Mesenchymal stem cell (in vitro differentiated cells and primary cell): ENCODE measurements at regions not wholly inside any gene's neighbourhood (a gene's known extent, or its start where the extent isn't known, plus 50 kb on each side); places are given as distances from the start of the nearest gene placed in this dataset.

Source experiments
- DNase-seq: peaks from one replicate; pipeline ENCODE4 v3.0.0-alpha.2; 2013
- H2AFZ ChIP-seq: one replicate; pipeline ENCODE4 v1.6.1; 2013; ENCODE audit warnings: low read depth, mild to moderate bottlenecking, control low read depth, inconsistent platforms, low read length, moderate library complexity
- H2AK5ac ChIP-seq: 2 replicates; pipeline ENCODE4 v1.6.1; 2013; ENCODE audit warnings: low read length, moderate library complexity, mild to moderate bottlenecking, inconsistent platforms; ENCODE audit not compliant: severe bottlenecking
- H2BK120ac ChIP-seq: one replicate; pipeline ENCODE4 v1.6.1; 2013; ENCODE audit warnings: low read depth, mild to moderate bottlenecking, inconsistent platforms, low read length, moderate library complexity
- H2BK12ac ChIP-seq, 2 experiments: one replicate each; pipeline ENCODE4 v1.6.1; 2013; ENCODE audit warnings: inconsistent platforms in 2 of 2, low read length in 2 of 2, mild to moderate bottlenecking in 2 of 2, moderate library complexity in 2 of 2, control low read depth in 1 of 2
- H2BK15ac ChIP-seq: one replicate; pipeline ENCODE4 v1.6.1; 2013; ENCODE audit warnings: mild to moderate bottlenecking, low read depth, inconsistent platforms; ENCODE audit not compliant: poor library complexity, severe bottlenecking
- H2BK5ac ChIP-seq: 2 replicates; pipeline ENCODE4 v1.6.1; 2013; ENCODE audit warnings: low read depth, mild to moderate bottlenecking, low read length, control low read depth, inconsistent platforms; ENCODE audit not compliant: poor library complexity, severe bottlenecking
- H3K14ac ChIP-seq, 2 experiments: one replicate each; pipeline ENCODE4 v1.6.1; 2013; ENCODE audit warnings: inconsistent platforms in 2 of 2, low read length in 2 of 2, control low read depth in 1 of 2, mild to moderate bottlenecking in 1 of 2, moderate library complexity in 1 of 2
- H3K18ac ChIP-seq, 2 experiments: one replicate each; pipeline ENCODE4 v1.6.1; 2013; ENCODE audit warnings: inconsistent platforms in 2 of 2, low read length in 2 of 2, control low read depth in 1 of 2, low read depth in 1 of 2, mild to moderate bottlenecking in 1 of 2
- H3K23ac ChIP-seq, 2 experiments: one replicate each; pipeline ENCODE4 v1.6.1; 2013; ENCODE audit warnings: inconsistent platforms in 2 of 2, low read length in 2 of 2, mild to moderate bottlenecking in 2 of 2, moderate library complexity in 2 of 2, control low read depth in 1 of 2
- H3K27ac ChIP-seq: 2 replicates; pipeline ENCODE4 v1.5.1; 2013; ENCODE audit warnings: mild to moderate bottlenecking, moderate library complexity, low read length, control low read depth, inconsistent platforms; ENCODE audit not compliant: poor library complexity, severe bottlenecking
- H3K27me3 ChIP-seq, 2 experiments: 2 replicates each; pipeline versions ENCODE4 v1.6.1 to v1.7.0; 2013; ENCODE audit warnings: low read length in 2 of 2, mild to moderate bottlenecking in 2 of 2, moderate library complexity in 2 of 2, control low read depth in 1 of 2, inconsistent platforms in 1 of 2; ENCODE audit not compliant: control insufficient read depth in 1 of 2, insufficient read depth in 1 of 2
- H3K36me3 ChIP-seq, 2 experiments: 2 replicates each; pipeline versions ENCODE4 v1.6.1 to v1.7.0; 2013; ENCODE audit warnings: low read length in 2 of 2, control low read depth in 1 of 2, inconsistent platforms in 1 of 2, low read depth in 1 of 2, mild to moderate bottlenecking in 1 of 2; ENCODE audit not compliant: insufficient read depth in 2 of 2, control insufficient read depth in 1 of 2
- H3K4ac ChIP-seq, 2 experiments: one replicate each; pipeline ENCODE4 v1.6.1; 2013; ENCODE audit warnings: inconsistent platforms in 2 of 2, low read length in 2 of 2, mild to moderate bottlenecking in 2 of 2, moderate library complexity in 2 of 2, control low read depth in 1 of 2, low read depth in 1 of 2
- H3K4me1 ChIP-seq: 2 replicates; pipeline ENCODE4 v1.6.1; 2013; ENCODE audit warnings: low read depth, low read length, control low read depth; ENCODE audit not compliant: control insufficient read depth, insufficient read depth
- H3K4me2 ChIP-seq: 2 replicates; pipeline ENCODE4 v1.6.1; 2013; ENCODE audit warnings: low read length, mild to moderate bottlenecking, inconsistent platforms; ENCODE audit not compliant: poor library complexity, severe bottlenecking
- H3K4me3 ChIP-seq, 2 experiments: 2 replicates each; pipeline versions ENCODE4 v1.5.1 to v1.7.0; 2013; ENCODE audit warnings: low read length in 2 of 2, mild to moderate bottlenecking in 2 of 2, control low read depth in 1 of 2, low read depth in 1 of 2; ENCODE audit not compliant: insufficient read depth in 1 of 2
- H3K79me1 ChIP-seq: replicated peaks from 2 replicates; pipeline ENCODE4 v1.6.1; 2013; ENCODE audit warnings: mild to moderate bottlenecking, control low read depth, low read length, inconsistent platforms; ENCODE audit not compliant: poor library complexity, severe bottlenecking
- H3K9ac ChIP-seq: 2 replicates; pipeline ENCODE4 v1.7.0; 2013; ENCODE audit warnings: mild to moderate bottlenecking, low read length, moderate library complexity
- H3K9me3 ChIP-seq: 2 replicates; pipeline ENCODE4 v1.7.0; 2013; ENCODE audit warnings: mild to moderate bottlenecking, low read length; ENCODE audit not compliant: control insufficient read depth
- H4K8ac ChIP-seq: one replicate; pipeline ENCODE4 v1.6.1; 2013; ENCODE audit warnings: inconsistent platforms, mild to moderate bottlenecking, low read length, moderate library complexity
- H4K91ac ChIP-seq: one replicate; pipeline ENCODE4 v1.6.1; 2013; ENCODE audit warnings: mild to moderate bottlenecking, low read length, inconsistent platforms
- WGBS: methylation state at CpG from one replicate; pipeline ENCODE4 v1.1.7; 2013; ENCODE audit warnings: mixed read lengths; 5-methylcytosine and 5-hydroxymethylcytosine counted together

DNA sequence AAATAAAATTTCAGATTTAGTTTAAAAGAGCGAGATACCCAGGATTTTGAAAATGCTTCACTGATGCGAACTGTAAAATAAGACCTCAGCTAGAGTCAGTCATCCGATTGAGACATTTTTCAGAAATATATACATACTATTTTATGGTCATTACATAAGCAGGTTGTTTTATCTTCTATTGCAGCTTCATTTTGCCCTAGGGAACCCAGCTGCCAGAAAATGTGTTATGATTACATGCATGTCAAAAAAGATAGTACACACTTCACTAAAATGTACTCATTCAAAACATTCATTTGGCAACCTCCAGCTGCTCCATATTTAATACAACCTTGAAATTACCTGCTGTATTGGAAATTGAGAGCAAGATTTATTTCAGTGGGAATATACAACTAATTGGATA, 483.8 kb upstream of the SLITRK6 start:
- no peaks in the 10 kb centered on the region for H3K79me1 ChIP-seq
- H3K23ac ChIP-seq: no peak overlapping the region
- DNase-seq: no peak
- H4K91ac ChIP-seq: no peak overlapping the region
- no peaks in the 10 kb centered on the region for H3K4me1 ChIP-seq
- no peak overlapping the region for H2BK15ac ChIP-seq
- H2BK120ac ChIP-seq: no peak overlapping the region
- H2BK12ac ChIP-seq: no peak overlapping the region
- H2AK5ac ChIP-seq: no peak overlapping the region
- no peaks in the 10 kb centered on the region for H3K36me3 ChIP-seq
- H3K4me3 ChIP-seq: no peak overlapping the region
- H3K18ac ChIP-seq: no peak overlapping the region
- no peak overlapping the region for H4K8ac ChIP-seq
- H3K14ac ChIP-seq: no peak overlapping the region
- H3K4me2 ChIP-seq: no peak overlapping the region
- WGBS: 100% methylated on average over 2 of the region's 3 CpGs
- H2AFZ ChIP-seq: no peak overlapping the region
- no peak overlapping the region for H3K9ac ChIP-seq
- no peak overlapping the region for H2BK5ac ChIP-seq
- H3K4ac ChIP-seq: no peak overlapping the region
- H3K9me3 ChIP-seq: no peaks in the 10 kb centered on the region
- H3K27ac ChIP-seq: no peak overlapping the region
- H3K27me3 ChIP-seq: no peaks in the 10 kb centered on the region

DNA sequence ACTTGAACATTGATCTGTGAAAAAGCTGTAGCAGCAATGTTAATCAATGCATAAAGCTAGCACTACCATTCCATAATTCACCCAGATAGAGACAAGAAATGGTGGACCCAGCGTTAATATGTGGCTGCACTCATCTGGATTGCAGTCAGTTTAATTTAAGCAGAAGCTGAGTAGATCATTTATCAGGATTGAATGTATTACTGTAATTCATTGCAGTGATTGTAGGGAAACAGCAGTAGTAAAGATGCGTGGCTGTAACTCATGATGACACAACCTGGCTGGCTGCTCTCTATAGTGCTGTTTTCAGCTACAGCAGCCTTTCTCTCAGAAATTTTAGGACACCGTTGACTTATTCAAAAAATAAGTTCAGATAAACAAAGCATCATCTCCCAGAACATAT, 499.5 kb upstream of the SLITRK6 start:
- 96% methylated on average over 2 of the region's 3 CpGs for WGBS
- H2BK5ac ChIP-seq: no peak overlapping the region
- H3K9ac ChIP-seq: no peak overlapping the region
- H4K8ac ChIP-seq: no peak overlapping the region
- no peak overlapping the region for H2BK12ac ChIP-seq
- no peak overlapping the region for H3K18ac ChIP-seq
- no peaks in the 10 kb centered on the region for H3K27me3 ChIP-seq
- H3K4me2 ChIP-seq: no peak overlapping the region
- DNase-seq: no peak
- no peak overlapping the region for H3K4ac ChIP-seq
- H3K36me3 ChIP-seq: no peaks in the 10 kb centered on the region
- no peak overlapping the region for H2AFZ ChIP-seq
- H2BK120ac ChIP-seq: no peak overlapping the region
- H3K4me1 ChIP-seq: no peaks in the 10 kb centered on the region
- no peak overlapping the region for H2AK5ac ChIP-seq
- no peak overlapping the region for H4K91ac ChIP-seq
- H3K9me3 ChIP-seq: no peaks in the 10 kb centered on the region
- H3K23ac ChIP-seq: no peak overlapping the region
- no peak overlapping the region for H2BK15ac ChIP-seq
- H3K14ac ChIP-seq: no peak overlapping the region
- H3K79me1 ChIP-seq: no peaks in the 10 kb centered on the region
- no peak overlapping the region for H3K27ac ChIP-seq
- H3K4me3 ChIP-seq: no peak overlapping the region

DNA sequence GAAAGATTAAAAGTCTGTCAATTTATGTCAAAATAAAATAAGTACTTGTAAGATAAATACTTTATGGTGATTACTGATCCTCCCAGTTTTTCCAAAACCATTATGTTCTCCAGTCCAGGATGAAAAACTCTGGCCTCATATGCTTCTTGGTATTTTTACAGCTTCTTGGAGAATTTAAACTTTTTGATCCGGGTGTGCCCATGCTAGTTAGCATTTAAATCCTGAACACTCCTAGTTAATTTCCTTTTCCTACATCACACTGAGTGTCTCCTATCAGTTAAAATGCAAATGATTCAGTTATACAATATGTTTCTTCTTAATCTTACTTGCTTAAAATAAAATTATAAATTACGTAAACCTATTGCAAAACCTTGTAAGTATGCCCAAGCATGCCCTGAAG, 499.9 kb upstream of the SLITRK6 start:
- H2AFZ ChIP-seq: no peak overlapping the region
- no peak overlapping the region for H3K27ac ChIP-seq
- no peak for DNase-seq
- no peak overlapping the region for H4K91ac ChIP-seq
- H2BK12ac ChIP-seq: no peak overlapping the region
- H2BK5ac ChIP-seq: no peak overlapping the region
- no peak overlapping the region for H2BK15ac ChIP-seq
- no peaks in the 10 kb centered on the region for H3K36me3 ChIP-seq
- no peak overlapping the region for H3K4me3 ChIP-seq
- H3K4me1 ChIP-seq: no peaks in the 10 kb centered on the region
- no peak overlapping the region for H4K8ac ChIP-seq
- no peak overlapping the region for H2AK5ac ChIP-seq
- no peaks in the 10 kb centered on the region for H3K27me3 ChIP-seq
- H2BK120ac ChIP-seq: no peak overlapping the region
- no peak overlapping the region for H3K23ac ChIP-seq
- H3K14ac ChIP-seq: no peak overlapping the region
- no peak overlapping the region for H3K18ac ChIP-seq
- no peak overlapping the region for H3K9ac ChIP-seq
- H3K79me1 ChIP-seq: no peaks in the 10 kb centered on the region
- H3K9me3 ChIP-seq: no peaks in the 10 kb centered on the region
- H3K4me2 ChIP-seq: no peak overlapping the region
- 83% methylated on average over 1 of the region's 2 CpGs for WGBS
- H3K4ac ChIP-seq: no peak overlapping the region

DNA sequence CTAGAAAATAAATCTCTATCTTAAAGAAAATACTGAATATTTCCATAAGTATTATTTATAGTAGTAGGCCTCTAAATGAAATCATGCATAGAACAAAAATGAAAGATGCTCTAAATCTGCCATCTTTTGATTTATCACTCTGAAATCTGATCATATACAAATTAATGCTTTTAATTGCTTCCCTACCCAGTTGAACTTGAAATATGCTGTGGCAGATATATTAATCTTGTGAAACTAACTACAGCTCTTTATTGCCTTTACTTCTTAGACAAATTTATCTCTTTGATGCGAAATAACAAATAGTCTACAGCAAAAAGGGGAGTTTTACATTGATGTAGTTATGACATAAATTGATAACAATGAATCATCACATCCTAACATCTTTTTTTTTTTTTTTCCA, 510.7 kb upstream of the SLITRK6 start:
- H3K9ac ChIP-seq: no peak overlapping the region
- H3K4me1 ChIP-seq: no peaks in the 10 kb centered on the region
- no peak overlapping the region for H3K23ac ChIP-seq
- H3K36me3 ChIP-seq: no peaks in the 10 kb centered on the region
- H3K4me2 ChIP-seq: no peak overlapping the region
- WGBS: no CpG with 5 or more reads among the region's 1 CpG
- no peak overlapping the region for H2BK12ac ChIP-seq
- H3K27ac ChIP-seq: no peak overlapping the region
- H2BK5ac ChIP-seq: no peak overlapping the region
- H2BK120ac ChIP-seq: no peak overlapping the region
- H2BK15ac ChIP-seq: no peak overlapping the region
- H4K91ac ChIP-seq: no peak overlapping the region
- no peaks in the 10 kb centered on the region for H3K27me3 ChIP-seq
- H3K4ac ChIP-seq: no peak overlapping the region
- H4K8ac ChIP-seq: no peak overlapping the region
- H2AFZ ChIP-seq: no peak overlapping the region
- no peak overlapping the region for H3K18ac ChIP-seq
- H3K9me3 ChIP-seq: no peaks in the 10 kb centered on the region
- H3K4me3 ChIP-seq: no peak overlapping the region
- no peaks in the 10 kb centered on the region for H3K79me1 ChIP-seq
- H2AK5ac ChIP-seq: no peak overlapping the region
- H3K14ac ChIP-seq: no peak overlapping the region
- no peak for DNase-seq
